ENCODE measurements at regions not wholly inside any gene's neighbourhood (a gene's known extent, or its start where the extent isn't known, plus 50 kb on each side); places are given as distances from the start of the nearest gene placed in this dataset.

- no peak for DNase-seq
Observed at GRCh38 chr1:72734415-72734814, 452.1 kb upstream of the NEGR1 start.

- DNase-seq = no peak
Observed at GRCh38 chr1:72724951-72725861, 442.9 kb upstream of the NEGR1 start.

- peak; percentile 31 for DNase-seq
Observed at GRCh38 chr1:72705921-72706320, 423.6 kb upstream of the NEGR1 start.

GRCh38 chr1:72704841-72705477, 422.6 kb upstream of the NEGR1 start:
- DNase-seq = no peak

GRCh38 chr1:72697410-72697809, 415.1 kb upstream of the NEGR1 start:
- DNase-seq = no peak

- no peak for DNase-seq
Observed at GRCh38 chr1:72693899-72694298, 411.6 kb upstream of the NEGR1 start.

GRCh38 chr1:72693376-72693775, 411.0 kb upstream of the NEGR1 start:
- no peak for DNase-seq

- DNase-seq = no peak
Observed at GRCh38 chr1:72690871-72691270, 408.5 kb upstream of the NEGR1 start.

- DNase-seq = no peak
Observed at GRCh38 chr1:72678683-72679082, 396.3 kb upstream of the NEGR1 start.

GRCh38 chr1:72670902-72671301, 388.6 kb upstream of the NEGR1 start:
- no peak for DNase-seq

- no peak for DNase-seq
Observed at GRCh38 chr1:72662918-72663317, 380.6 kb upstream of the NEGR1 start.

GRCh38 chr1:72650843-72651435, 368.6 kb upstream of the NEGR1 start:
- no peak for DNase-seq

- no peak for DNase-seq
Observed at GRCh38 chr1:72649991-72650390, 367.7 kb upstream of the NEGR1 start.

- DNase-seq = no peak
Observed at GRCh38 chr1:72649211-72649888, 367.0 kb upstream of the NEGR1 start.

- no peak for DNase-seq
Observed at GRCh38 chr1:72648465-72648864, 366.1 kb upstream of the NEGR1 start.

- no peak for DNase-seq
Observed at GRCh38 chr1:72643142-72643541, 360.8 kb upstream of the NEGR1 start.

GRCh38 chr1:72637593-72637992, 355.3 kb upstream of the NEGR1 start:
- no peak for DNase-seq

- DNase-seq = no peak
Observed at GRCh38 chr1:72636631-72637030, 354.3 kb upstream of the NEGR1 start.

- no peak for DNase-seq
Observed at GRCh38 chr1:72635719-72636118, 353.4 kb upstream of the NEGR1 start.

- no peak for DNase-seq
Observed at GRCh38 chr1:72634946-72635345, 352.6 kb upstream of the NEGR1 start.

- DNase-seq = no peak
Observed at GRCh38 chr1:72631449-72631848, 349.1 kb upstream of the NEGR1 start.

- DNase-seq = peak; percentile 54
Observed at GRCh38 chr1:72623299-72623708, 341.0 kb upstream of the NEGR1 start.

GRCh38 chr1:72620453-72620852, 338.1 kb upstream of the NEGR1 start:
- DNase-seq = no peak
